ENCODE measurements at regions not wholly inside any gene's neighbourhood (a gene's known extent, or its start where the extent isn't known, plus 50 kb on each side); places are given as distances from the start of the nearest gene placed in this dataset.

DNA sequence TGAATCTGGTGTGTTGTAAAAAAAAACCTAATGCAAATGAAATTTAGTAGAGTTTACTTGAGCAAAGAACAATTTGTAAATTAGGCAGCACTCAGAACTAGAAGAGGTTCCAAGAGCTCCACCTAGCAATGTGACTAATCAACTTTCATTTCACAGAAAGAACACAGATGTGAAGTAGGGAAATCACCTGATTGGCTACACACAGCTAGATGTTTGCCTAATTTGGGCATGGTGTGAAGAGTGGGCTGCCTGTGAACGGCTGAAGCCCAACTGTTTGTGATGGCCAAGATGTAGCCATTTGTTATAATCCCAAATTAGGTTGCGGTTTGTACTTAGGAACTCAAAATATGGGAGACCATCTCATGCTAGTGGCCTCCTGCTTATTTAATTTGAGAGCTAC, 724.4 kb upstream of the SLITRK5 start:
- no peak overlapping the region for H3K4me3 ChIP-seq
- no peaks in the 10 kb centered on the region for H3K27me3 ChIP-seq (replicated peaks)
- H3K36me3 ChIP-seq, result no peaks in the 10 kb centered on the region
- no peak overlapping the region for H3K27ac ChIP-seq
- DNase-seq (ENCODE audit: low read depth in 1 of 2, low spot score in 2 of 2), result no peak
- H3K9me3 ChIP-seq (replicated peaks), result no peaks in the 10 kb centered on the region
- no peaks in the 10 kb centered on the region for H3K4me1 ChIP-seq (replicated peaks)

- Histone ChIP-seq H3K36me3 (no peaks in the 10 kb centered on the region), H3K4me1 (replicated peaks) (no peaks in the 10 kb centered on the region), H3K27ac (no peak overlapping the region), H3K9me3 (replicated peaks) (no peaks in the 10 kb centered on the region), H3K27me3 (replicated peaks) (no peaks in the 10 kb centered on the region), H3K4me3 (no peak overlapping the region)
- DNase-seq (ENCODE audit: low read depth in 1 of 2, low spot score in 2 of 2), result no peak
Measured at GRCh38 chr13:86954341-86954740, 716.8 kb upstream of the SLITRK5 start.

DNA sequence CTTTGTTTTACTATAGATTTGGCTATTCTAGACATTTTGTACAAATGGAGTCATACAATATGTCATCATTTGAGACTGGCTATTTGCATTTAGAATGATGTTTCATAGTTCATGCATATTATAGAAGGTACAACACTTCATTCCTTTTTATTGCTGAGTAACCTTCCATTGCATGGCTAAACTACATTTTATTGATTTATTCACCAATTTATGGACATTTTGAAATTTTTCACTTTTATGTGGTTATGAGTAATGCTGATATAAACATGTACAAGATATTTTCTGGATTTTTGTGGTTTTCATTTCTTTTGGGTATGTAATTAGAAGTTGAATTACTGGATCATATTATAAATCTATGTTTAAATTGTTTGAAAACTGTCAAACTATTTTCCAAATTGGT, 710.3 kb upstream of the SLITRK5 start:
- Histone ChIP-seq H3K4me1 (replicated peaks) (no peaks in the 10 kb centered on the region), H3K9me3 (replicated peaks) (no peaks in the 10 kb centered on the region), H3K4me3 (no peak overlapping the region), H3K27me3 (replicated peaks) (no peaks in the 10 kb centered on the region), H3K36me3 (no peaks in the 10 kb centered on the region), H3K27ac (no peak overlapping the region)
- DNase-seq (ENCODE audit: low read depth in 1 of 2, low spot score in 2 of 2), result no peak

GRCh38 chr13:86974251-86974994, 696.7 kb upstream of the SLITRK5 start:
- H3K36me3 ChIP-seq, result no peaks in the 10 kb centered on the region
- no peaks in the 10 kb centered on the region for H3K9me3 ChIP-seq (replicated peaks)
- no peak overlapping the region for H3K4me3 ChIP-seq
- no peak for DNase-seq (ENCODE audit: low read depth in 1 of 2, low spot score in 2 of 2)
- H3K4me1 ChIP-seq (replicated peaks), result no peaks in the 10 kb centered on the region
- no peak overlapping the region for H3K27ac ChIP-seq
- H3K27me3 ChIP-seq (replicated peaks), result no peaks in the 10 kb centered on the region

- no peaks in the 10 kb centered on the region for H3K36me3 ChIP-seq
- no peak overlapping the region for H3K27ac ChIP-seq
- H3K27me3 ChIP-seq (replicated peaks), result no peaks in the 10 kb centered on the region
- no peaks in the 10 kb centered on the region for H3K9me3 ChIP-seq (replicated peaks)
- no peak overlapping the region for H3K4me3 ChIP-seq
- no peaks in the 10 kb centered on the region for H3K4me1 ChIP-seq (replicated peaks)
- no peak for DNase-seq (ENCODE audit: low read depth in 1 of 2, low spot score in 2 of 2)
Measured at GRCh38 chr13:86974995-86975328, 696.2 kb upstream of the SLITRK5 start.

DNA sequence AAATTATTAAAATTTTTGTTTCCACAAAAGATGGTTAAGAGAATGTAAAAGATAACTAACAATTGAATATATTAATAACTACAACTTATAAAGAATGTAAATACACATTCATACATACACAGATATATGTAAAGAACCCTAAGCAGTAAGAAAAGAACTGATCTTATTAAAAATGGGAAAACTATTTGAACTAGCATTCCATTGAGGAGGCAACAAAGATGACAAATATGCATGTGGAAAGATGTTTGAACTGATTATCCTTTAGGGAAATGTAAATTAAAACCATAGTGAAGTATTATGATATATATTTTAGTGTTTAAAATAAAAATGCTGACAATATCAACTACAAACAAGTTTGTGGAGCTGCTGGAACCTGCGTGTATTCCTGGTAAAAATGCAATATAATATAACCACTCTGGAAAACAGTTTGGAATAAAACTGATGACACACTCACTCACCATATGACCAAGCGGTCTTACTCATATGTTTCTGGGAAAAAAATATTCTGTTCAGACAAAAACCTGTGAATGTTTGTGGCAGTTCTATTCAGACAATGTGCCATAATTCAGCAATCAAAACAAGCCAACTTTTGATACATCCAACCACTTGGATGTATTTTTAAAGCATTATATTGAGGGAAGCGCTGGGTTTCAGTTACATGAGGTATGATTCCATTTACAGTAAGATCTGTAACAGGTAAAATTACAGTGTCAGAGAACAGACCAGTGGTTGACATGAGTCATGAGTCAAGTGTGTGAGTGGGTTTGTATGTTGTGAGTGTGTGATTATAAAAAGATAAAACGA, 694.4 kb upstream of the SLITRK5 start:
- H3K36me3 ChIP-seq, result no peaks in the 10 kb centered on the region
- no peak overlapping the region for H3K4me3 ChIP-seq
- H3K27ac ChIP-seq, result no peak overlapping the region
- H3K4me1 ChIP-seq (replicated peaks), result no peaks in the 10 kb centered on the region
- no peaks in the 10 kb centered on the region for H3K27me3 ChIP-seq (replicated peaks)
- DNase-seq (ENCODE audit: low read depth in 1 of 2, low spot score in 2 of 2), result no peak
- H3K9me3 ChIP-seq (replicated peaks), result no peaks in the 10 kb centered on the region

DNA sequence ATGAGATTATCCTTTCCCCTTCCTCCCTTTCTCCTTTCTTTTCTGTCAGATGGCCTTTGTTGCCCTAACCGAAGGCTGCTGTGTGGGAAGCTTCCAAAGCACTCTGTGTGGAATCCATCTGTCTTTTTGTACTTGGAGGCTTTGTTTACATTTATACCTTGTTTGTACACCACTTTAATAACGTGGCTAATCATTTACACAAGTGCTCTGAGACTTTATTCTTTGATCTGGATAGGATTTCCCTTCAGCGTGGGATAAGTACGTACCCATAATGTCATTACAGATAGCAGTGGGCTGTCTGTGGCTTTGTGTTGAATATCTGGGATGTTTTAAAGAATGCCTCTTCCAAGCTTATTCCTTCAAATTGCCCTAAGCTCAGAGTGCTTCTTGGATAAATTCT, 684.7 kb upstream of the SLITRK5 start:
- Histone ChIP-seq H3K9me3 (replicated peaks) (no peaks in the 10 kb centered on the region), H3K4me3 (no peak overlapping the region), H3K4me1 (replicated peaks) (no peaks in the 10 kb centered on the region), H3K27ac (no peak overlapping the region), H3K27me3 (replicated peaks) (no peaks in the 10 kb centered on the region), H3K36me3 (no peaks in the 10 kb centered on the region)
- DNase-seq (ENCODE audit: low read depth in 1 of 2, low spot score in 2 of 2), result no peak

- H3K27ac ChIP-seq, result no peak overlapping the region
- H3K4me1 ChIP-seq (replicated peaks), result no peaks in the 10 kb centered on the region
- H3K27me3 ChIP-seq (replicated peaks), result no peaks in the 10 kb centered on the region
- no peak overlapping the region for H3K4me3 ChIP-seq
- H3K9me3 ChIP-seq (replicated peaks), result no peaks in the 10 kb centered on the region
- DNase-seq (ENCODE audit: low read depth in 1 of 2, low spot score in 2 of 2), result no peak
- H3K36me3 ChIP-seq, result no peaks in the 10 kb centered on the region
Measured at GRCh38 chr13:86992251-86992650, 678.9 kb upstream of the SLITRK5 start.

- Histone ChIP-seq H3K36me3 (no peaks in the 10 kb centered on the region), H3K27me3 (replicated peaks) (no peaks in the 10 kb centered on the region), H3K4me3 (no peak overlapping the region), H3K9me3 (replicated peaks) (no peaks in the 10 kb centered on the region), H3K4me1 (replicated peaks) (no peaks in the 10 kb centered on the region), H3K27ac (no peak overlapping the region)
- no peak for DNase-seq (ENCODE audit: low read depth in 1 of 2, low spot score in 2 of 2)
Measured at GRCh38 chr13:87003265-87003664, 667.9 kb upstream of the SLITRK5 start.

DNA sequence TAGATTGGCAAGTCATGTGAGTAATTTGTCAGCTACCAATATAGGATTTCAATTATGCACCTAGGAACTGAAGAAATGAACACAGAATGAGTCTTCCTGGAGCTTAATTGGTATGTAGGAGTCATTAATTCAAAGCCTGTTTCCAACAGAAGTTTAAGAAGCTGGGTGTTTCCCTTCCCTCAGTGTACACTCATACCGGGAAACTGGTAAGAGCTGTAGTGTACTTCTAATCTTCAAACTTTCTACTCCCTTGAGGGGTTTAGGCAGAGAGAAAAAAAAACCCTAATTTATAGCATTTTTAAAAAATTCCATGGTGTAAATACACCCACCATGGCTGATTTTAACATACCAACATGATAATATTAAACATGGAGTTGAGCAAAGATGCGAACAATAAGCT, 665.7 kb upstream of the SLITRK5 start:
- H3K4me3 ChIP-seq, result no peak overlapping the region
- H3K36me3 ChIP-seq, result no peaks in the 10 kb centered on the region
- no peak for DNase-seq (ENCODE audit: low read depth in 1 of 2, low spot score in 2 of 2)
- no peaks in the 10 kb centered on the region for H3K4me1 ChIP-seq (replicated peaks)
- H3K9me3 ChIP-seq (replicated peaks), result no peaks in the 10 kb centered on the region
- no peaks in the 10 kb centered on the region for H3K27me3 ChIP-seq (replicated peaks)
- no peak overlapping the region for H3K27ac ChIP-seq

- no peaks in the 10 kb centered on the region for H3K9me3 ChIP-seq (replicated peaks)
- no peaks in the 10 kb centered on the region for H3K27me3 ChIP-seq (replicated peaks)
- H3K36me3 ChIP-seq, result no peaks in the 10 kb centered on the region
- H3K4me1 ChIP-seq (replicated peaks), result no peaks in the 10 kb centered on the region
- no peak overlapping the region for H3K27ac ChIP-seq
- no peak for DNase-seq (ENCODE audit: low read depth in 1 of 2, low spot score in 2 of 2)
- H3K4me3 ChIP-seq, result no peak overlapping the region
Measured at GRCh38 chr13:87035526-87035925, 635.6 kb upstream of the SLITRK5 start.

DNA sequence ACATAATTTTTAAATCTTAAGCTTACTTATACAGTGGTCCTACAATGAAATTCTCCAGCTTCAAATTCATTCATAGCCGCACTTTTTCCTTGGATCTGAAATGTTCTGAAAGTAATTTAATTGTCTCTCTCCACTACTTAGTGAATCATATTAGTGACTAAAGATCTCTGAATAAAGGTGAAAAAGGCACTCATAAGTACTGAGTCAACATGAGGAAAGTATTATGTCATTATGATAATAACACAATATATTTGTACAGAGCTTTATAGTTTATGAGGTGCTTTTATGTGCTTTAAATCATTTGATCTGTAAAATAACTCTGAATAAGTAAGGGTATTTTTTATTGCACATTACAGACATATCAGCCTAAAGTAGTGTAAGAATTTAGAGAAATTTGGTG, 628.2 kb upstream of the SLITRK5 start:
- Histone ChIP-seq H3K4me3 (no peak overlapping the region), H3K4me1 (replicated peaks) (no peaks in the 10 kb centered on the region), H3K27ac (no peak overlapping the region), H3K36me3 (no peaks in the 10 kb centered on the region), H3K9me3 (replicated peaks) (no peaks in the 10 kb centered on the region), H3K27me3 (replicated peaks) (no peaks in the 10 kb centered on the region)
- no peak for DNase-seq (ENCODE audit: low read depth in 1 of 2, low spot score in 2 of 2)

DNA sequence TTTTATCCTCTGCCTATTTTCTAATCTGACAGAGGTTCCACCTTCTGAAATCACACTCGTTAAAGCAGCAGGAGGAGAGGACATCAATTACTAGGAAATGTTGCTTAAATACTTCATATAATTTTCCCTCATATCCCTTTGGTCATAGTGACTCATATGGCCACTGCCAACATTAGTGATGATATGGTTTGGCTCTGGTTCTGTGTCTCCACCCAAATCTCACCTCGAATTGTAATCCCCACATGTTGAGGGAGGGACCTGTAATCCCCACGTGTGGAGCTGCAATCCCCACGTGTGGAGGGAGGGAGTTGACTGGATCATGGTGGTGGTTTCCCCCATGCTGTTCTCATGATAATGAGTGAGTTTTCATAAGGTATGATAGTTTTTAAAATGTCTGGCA, 618.4 kb upstream of the SLITRK5 start:
- DNase-seq (ENCODE audit: low read depth in 1 of 2, low spot score in 2 of 2), result no peak

DNA sequence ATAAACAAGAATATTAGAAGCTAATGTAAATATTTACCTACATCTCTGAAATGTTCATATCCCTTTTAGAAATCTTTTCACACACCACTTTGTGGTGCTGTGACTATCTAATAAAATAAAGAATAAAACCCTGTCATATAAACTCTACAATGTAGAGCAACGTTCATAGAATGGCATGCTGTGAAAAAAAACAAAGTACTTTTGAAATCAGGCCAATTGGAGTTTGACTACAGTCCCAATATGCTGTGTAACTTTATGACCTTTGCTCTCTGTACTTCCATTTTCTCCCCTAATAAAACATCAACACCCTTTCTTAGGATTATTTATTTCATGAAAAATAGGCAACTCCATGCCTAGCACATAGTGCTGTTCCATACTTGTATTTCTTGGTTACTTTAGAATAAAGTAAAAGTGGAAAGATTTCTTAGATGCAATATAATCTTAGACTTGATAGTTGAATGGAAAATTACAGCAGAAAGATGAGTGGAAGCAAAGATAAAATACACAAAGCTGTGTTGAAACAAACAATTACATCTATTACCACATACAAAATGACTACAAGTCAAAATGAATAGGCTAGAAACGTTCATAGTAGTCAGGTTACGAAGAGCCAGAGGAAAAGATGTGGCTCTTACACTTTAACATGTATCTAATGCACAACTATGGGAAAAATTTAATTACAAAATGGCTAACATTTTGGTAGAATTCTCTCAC, 613.2 kb upstream of the SLITRK5 start:
- Histone ChIP-seq H3K36me3 (no peaks in the 10 kb centered on the region), H3K9me3 (replicated peaks) (no peaks in the 10 kb centered on the region), H3K4me1 (replicated peaks) (no peaks in the 10 kb centered on the region), H3K27me3 (replicated peaks) (no peaks in the 10 kb centered on the region), H3K27ac (no peak overlapping the region), H3K4me3 (no peak overlapping the region)
- DNase-seq (ENCODE audit: low read depth in 1 of 2, low spot score in 2 of 2), result no peak

More for the DNA sequence above, 618.4 kb upstream of the SLITRK5 start:
- H3K4me3 ChIP-seq, result no peak overlapping the region
- H3K4me1 ChIP-seq (replicated peaks), result no peaks in the 10 kb centered on the region
- H3K36me3 ChIP-seq, result no peaks in the 10 kb centered on the region
- H3K27ac ChIP-seq, result no peak overlapping the region
- H3K9me3 ChIP-seq (replicated peaks), result no peaks in the 10 kb centered on the region
- no peaks in the 10 kb centered on the region for H3K27me3 ChIP-seq (replicated peaks)
